ENCODE measurements at regions not wholly inside any gene's neighbourhood (a gene's known extent, or its start where the extent isn't known, plus 50 kb on each side); places are given as distances from the start of the nearest gene placed in this dataset.
"Not testable (repeated sequence)": the region's sequence is repeated elsewhere in the genome, so short reads cannot be mapped to it uniquely, and the experiment has no call there.

- H3K4me3 ChIP-seq (ENCODE audit: low read length) = no peak overlapping the region
- DNase-seq = no peak
- H3K9me3 ChIP-seq (ENCODE audit: low read length) = no peaks in the 10 kb centered on the region
- no peak overlapping the region for H2AFZ ChIP-seq (ENCODE audit: low read length)
- no peaks in the 10 kb centered on the region for H4K20me1 ChIP-seq (ENCODE audit: insufficient read depth, low read depth, low read length)
- H3K36me3 ChIP-seq (ENCODE audit: insufficient read depth, low read length) = no peaks in the 10 kb centered on the region
- H3K4me2 ChIP-seq (ENCODE audit: low read depth, low read length, poor library complexity, severe bottlenecking) = no peak overlapping the region
- no peaks in the 10 kb centered on the region for H3K9me2 ChIP-seq (replicated peaks; ENCODE audit: insufficient read depth, low read length)
- no peak overlapping the region for H3K27ac ChIP-seq (ENCODE audit: low read length)
- H3K79me2 ChIP-seq (ENCODE audit: low read length) = no peaks in the 10 kb centered on the region
- no peak overlapping the region for H3K9ac ChIP-seq (ENCODE audit: low read length)
- H3K27me3 ChIP-seq (ENCODE audit: low read length) = no peaks in the 10 kb centered on the region
- no peaks in the 10 kb centered on the region for H3K4me1 ChIP-seq (ENCODE audit: low read length)
Observed at GRCh38 chr6:85747093-85747492, 104.4 kb upstream of the SYNCRIP start.

- H3K4me3 ChIP-seq (ENCODE audit: low read length) = no peak overlapping the region
- H3K9ac ChIP-seq (ENCODE audit: low read length) = no peak overlapping the region
- H3K27ac ChIP-seq (ENCODE audit: low read length) = no peak overlapping the region
- no peak for DNase-seq
- no peaks in the 10 kb centered on the region for H3K9me2 ChIP-seq (replicated peaks; ENCODE audit: insufficient read depth, low read length)
- no peaks in the 10 kb centered on the region for H4K20me1 ChIP-seq (ENCODE audit: insufficient read depth, low read depth, low read length)
- no peaks in the 10 kb centered on the region for H3K9me3 ChIP-seq (ENCODE audit: low read length)
- H3K36me3 ChIP-seq (ENCODE audit: insufficient read depth, low read length) = no peaks in the 10 kb centered on the region
- no peaks in the 10 kb centered on the region for H3K4me1 ChIP-seq (ENCODE audit: low read length)
- no peak overlapping the region for H2AFZ ChIP-seq (ENCODE audit: low read length)
- no peak overlapping the region for H3K4me2 ChIP-seq (ENCODE audit: low read depth, low read length, poor library complexity, severe bottlenecking)
- no peaks in the 10 kb centered on the region for H3K27me3 ChIP-seq (ENCODE audit: low read length)
- H3K79me2 ChIP-seq (ENCODE audit: low read length) = no peaks in the 10 kb centered on the region
Observed at GRCh38 chr6:85744433-85744970, 101.8 kb upstream of the SYNCRIP start.

- Histone ChIP-seq H3K36me3 (ENCODE audit: insufficient read depth, low read length) (no peaks in the 10 kb centered on the region), H3K9ac (ENCODE audit: low read length) (no peak overlapping the region), H3K27me3 (ENCODE audit: low read length) (no peaks in the 10 kb centered on the region), H3K4me3 (ENCODE audit: low read length) (no peak overlapping the region), H3K27ac (ENCODE audit: low read length) (no peak overlapping the region), H3K79me2 (ENCODE audit: low read length) (no peaks in the 10 kb centered on the region), H2AFZ (ENCODE audit: low read length) (no peak overlapping the region), H3K9me2 (replicated peaks; ENCODE audit: insufficient read depth, low read length) (no peaks in the 10 kb centered on the region), H3K4me2 (ENCODE audit: low read depth, low read length, poor library complexity, severe bottlenecking) (no peak overlapping the region), H3K4me1 (ENCODE audit: low read length) (no peaks in the 10 kb centered on the region), H3K9me3 (ENCODE audit: low read length) (peaks cover 6% of the 10 kb centered on the region; the same call in 1 of the 2 replicates), H4K20me1 (ENCODE audit: insufficient read depth, low read depth, low read length) (no peaks in the 10 kb centered on the region)
- peak; percentile 52 for DNase-seq
Observed at GRCh38 chr6:85726206-85726605, 83.5 kb upstream of the SYNCRIP start.

GRCh38 chr6:85715797-85716196 is 73.1 kb upstream of the SYNCRIP start:
- no peak overlapping the region for H3K4me2 ChIP-seq (ENCODE audit: low read depth, low read length, poor library complexity, severe bottlenecking)
- H3K27me3 ChIP-seq (ENCODE audit: low read length) = no peaks in the 10 kb centered on the region
- H4K20me1 ChIP-seq (ENCODE audit: insufficient read depth, low read depth, low read length) = no peaks in the 10 kb centered on the region
- no peaks in the 10 kb centered on the region for H3K4me1 ChIP-seq (ENCODE audit: low read length)
- 0 out of 2 replicates have a peak, but pooled peaks cover 3% of the 10 kb centered on the region for H3K9me3 ChIP-seq (ENCODE audit: low read length)
- H3K9me2 ChIP-seq (replicated peaks; ENCODE audit: insufficient read depth, low read length) = no peaks in the 10 kb centered on the region
- no peak for DNase-seq
- no peak overlapping the region for H3K27ac ChIP-seq (ENCODE audit: low read length)
- no peak overlapping the region for H2AFZ ChIP-seq (ENCODE audit: low read length)
- no peak overlapping the region for H3K9ac ChIP-seq (ENCODE audit: low read length)
- no peaks in the 10 kb centered on the region for H3K36me3 ChIP-seq (ENCODE audit: insufficient read depth, low read length)
- no peaks in the 10 kb centered on the region for H3K79me2 ChIP-seq (ENCODE audit: low read length)
- no peak overlapping the region for H3K4me3 ChIP-seq (ENCODE audit: low read length)

GRCh38 chr6:85714893-85715530 is 72.3 kb upstream of the SYNCRIP start:
- Histone ChIP-seq H3K9me3 (ENCODE audit: low read length) (0 out of 2 replicates have a peak, but pooled peaks cover 3% of the 10 kb centered on the region), H2AFZ (ENCODE audit: low read length) (no peak overlapping the region), H3K36me3 (ENCODE audit: insufficient read depth, low read length) (no peaks in the 10 kb centered on the region), H3K4me3 (ENCODE audit: low read length) (no peak overlapping the region), H3K79me2 (ENCODE audit: low read length) (no peaks in the 10 kb centered on the region), H4K20me1 (ENCODE audit: insufficient read depth, low read depth, low read length) (no peaks in the 10 kb centered on the region), H3K4me2 (ENCODE audit: low read depth, low read length, poor library complexity, severe bottlenecking) (no peak overlapping the region), H3K27me3 (ENCODE audit: low read length) (no peaks in the 10 kb centered on the region), H3K9me2 (replicated peaks; ENCODE audit: insufficient read depth, low read length) (no peaks in the 10 kb centered on the region), H3K4me1 (ENCODE audit: low read length) (no peaks in the 10 kb centered on the region), H3K9ac (ENCODE audit: low read length) (no peak overlapping the region), H3K27ac (ENCODE audit: low read length) (no peak overlapping the region)
- DNase-seq = no peak

GRCh38 chr6:85712346-85712745 is 69.7 kb upstream of the SYNCRIP start:
- Histone ChIP-seq H3K4me2 (ENCODE audit: low read depth, low read length, poor library complexity, severe bottlenecking) (no peak overlapping the region), H3K36me3 (ENCODE audit: insufficient read depth, low read length) (no peaks in the 10 kb centered on the region), H3K9me3 (ENCODE audit: low read length) (0 out of 2 replicates have a peak, but pooled peaks cover 3% of the 10 kb centered on the region), H2AFZ (ENCODE audit: low read length) (no peak overlapping the region), H3K79me2 (ENCODE audit: low read length) (no peaks in the 10 kb centered on the region), H3K9ac (ENCODE audit: low read length) (no peak overlapping the region), H3K27ac (ENCODE audit: low read length) (no peak overlapping the region), H3K9me2 (replicated peaks; ENCODE audit: insufficient read depth, low read length) (no peaks in the 10 kb centered on the region), H3K4me1 (ENCODE audit: low read length) (peaks cover 5% of the 10 kb centered on the region), H3K4me3 (ENCODE audit: low read length) (no peak overlapping the region), H3K27me3 (ENCODE audit: low read length) (no peaks in the 10 kb centered on the region), H4K20me1 (ENCODE audit: insufficient read depth, low read depth, low read length) (no peaks in the 10 kb centered on the region)
- no peak for DNase-seq

- not testable (repeated sequence) for H3K4me1 ChIP-seq (ENCODE audit: low read length); H3K79me2 ChIP-seq (ENCODE audit: low read length); H3K27ac ChIP-seq (ENCODE audit: low read length); H3K9me3 ChIP-seq (ENCODE audit: low read length); H3K4me3 ChIP-seq (ENCODE audit: low read length); H3K4me2 ChIP-seq (ENCODE audit: low read depth, low read length, poor library complexity, severe bottlenecking); H2AFZ ChIP-seq (ENCODE audit: low read length); H3K36me3 ChIP-seq (ENCODE audit: insufficient read depth, low read length); H3K9ac ChIP-seq (ENCODE audit: low read length); H4K20me1 ChIP-seq (ENCODE audit: insufficient read depth, low read depth, low read length); H3K9me2 ChIP-seq (replicated peaks; ENCODE audit: insufficient read depth, low read length); H3K27me3 ChIP-seq (ENCODE audit: low read length)
- DNase-seq = peak; percentile 60
Observed at GRCh38 chr6:85707515-85708145, 64.9 kb upstream of the SYNCRIP start.

GRCh38 chr6:85706272-85706671 is 63.6 kb upstream of the SYNCRIP start:
- no peak for DNase-seq
- H3K27me3 ChIP-seq (ENCODE audit: low read length) = no peaks in the 10 kb centered on the region
- no peak overlapping the region for H3K27ac ChIP-seq (ENCODE audit: low read length)
- no peak overlapping the region for H3K4me3 ChIP-seq (ENCODE audit: low read length)
- H3K79me2 ChIP-seq (ENCODE audit: low read length) = no peaks in the 10 kb centered on the region
- H4K20me1 ChIP-seq (ENCODE audit: insufficient read depth, low read depth, low read length) = no peaks in the 10 kb centered on the region
- H3K9ac ChIP-seq (ENCODE audit: low read length) = no peak overlapping the region
- H2AFZ ChIP-seq (ENCODE audit: low read length) = no peak overlapping the region
- no peaks in the 10 kb centered on the region for H3K9me3 ChIP-seq (ENCODE audit: low read length)
- H3K4me2 ChIP-seq (ENCODE audit: low read depth, low read length, poor library complexity, severe bottlenecking) = no peak overlapping the region
- peaks cover 7% of the 10 kb centered on the region for H3K4me1 ChIP-seq (ENCODE audit: low read length)
- no peaks in the 10 kb centered on the region for H3K9me2 ChIP-seq (replicated peaks; ENCODE audit: insufficient read depth, low read length)
- no peaks in the 10 kb centered on the region for H3K36me3 ChIP-seq (ENCODE audit: insufficient read depth, low read length)
